ENCODE measurements at regions not wholly inside any gene's neighbourhood (a gene's known extent, or its start where the extent isn't known, plus 50 kb on each side); places are given as distances from the start of the nearest gene placed in this dataset.

- no peaks in the 10 kb centered on the region for H3K4me1 ChIP-seq (ENCODE audit: control insufficient read depth in 2 of 2, insufficient read depth in 2 of 2, low read length in 2 of 2)
- H3K9me3 ChIP-seq (ENCODE audit: control insufficient read depth in 2 of 2, insufficient read depth in 1 of 2, low read length in 1 of 2): no peaks in the 10 kb centered on the region
- WGBS: 52% methylated on average over 5 of the region's 5 CpGs
- DNase-seq (ENCODE audit: low read depth in 6 of 9, low spot score in 9 of 9): peak in 1 of 9 donors; percentile 2
- no peaks in the 10 kb centered on the region for H3K36me3 ChIP-seq (ENCODE audit: control insufficient read depth in 2 of 2, insufficient read depth in 2 of 2, low read length in 1 of 2)
- H3K4me3 ChIP-seq (ENCODE audit: low read length in 2 of 2): no peak overlapping the region
- no peaks in the 10 kb centered on the region for H3K27me3 ChIP-seq (ENCODE audit: control insufficient read depth in 2 of 2, insufficient read depth in 1 of 2, low read length in 1 of 2)
- no peak overlapping the region for H3K27ac ChIP-seq (ENCODE audit: low read depth in 1 of 2, low read length in 1 of 2)
Measured at GRCh38 chr17:72407336-72407909, 286.6 kb downstream of the SOX9 start.

- WGBS: 95% methylated on average over 4 of the region's 4 CpGs
- no peaks in the 10 kb centered on the region for H3K36me3 ChIP-seq (ENCODE audit: control insufficient read depth in 2 of 2, insufficient read depth in 2 of 2, low read length in 1 of 2)
- no peaks in the 10 kb centered on the region for H3K4me1 ChIP-seq (ENCODE audit: control insufficient read depth in 2 of 2, insufficient read depth in 2 of 2, low read length in 2 of 2)
- H3K9me3 ChIP-seq (ENCODE audit: control insufficient read depth in 2 of 2, insufficient read depth in 1 of 2, low read length in 1 of 2): no peaks in the 10 kb centered on the region
- no peak overlapping the region for H3K27ac ChIP-seq (ENCODE audit: low read depth in 1 of 2, low read length in 1 of 2)
- H3K27me3 ChIP-seq (ENCODE audit: control insufficient read depth in 2 of 2, insufficient read depth in 1 of 2, low read length in 1 of 2): no peaks in the 10 kb centered on the region
- H3K4me3 ChIP-seq (ENCODE audit: low read length in 2 of 2): no peak overlapping the region
- no peak for DNase-seq (ENCODE audit: low read depth in 6 of 9, low spot score in 9 of 9)
Measured at GRCh38 chr17:72407931-72408330, 287.1 kb downstream of the SOX9 start.

GRCh38 chr17:72408641-72409040 is 287.8 kb downstream of the SOX9 start:
- 85% methylated on average over 5 of the region's 5 CpGs for WGBS
- H3K27ac ChIP-seq (ENCODE audit: low read depth in 1 of 2, low read length in 1 of 2): no peak overlapping the region
- no peaks in the 10 kb centered on the region for H3K27me3 ChIP-seq (ENCODE audit: control insufficient read depth in 2 of 2, insufficient read depth in 1 of 2, low read length in 1 of 2)
- H3K9me3 ChIP-seq (ENCODE audit: control insufficient read depth in 2 of 2, insufficient read depth in 1 of 2, low read length in 1 of 2): peaks cover 0 to 4% of the 10 kb centered on the region in 2 donors
- H3K36me3 ChIP-seq (ENCODE audit: control insufficient read depth in 2 of 2, insufficient read depth in 2 of 2, low read length in 1 of 2): no peaks in the 10 kb centered on the region
- no peak overlapping the region for H3K4me3 ChIP-seq (ENCODE audit: low read length in 2 of 2)
- H3K4me1 ChIP-seq (ENCODE audit: control insufficient read depth in 2 of 2, insufficient read depth in 2 of 2, low read length in 2 of 2): no peaks in the 10 kb centered on the region
- DNase-seq (ENCODE audit: low read depth in 6 of 9, low spot score in 9 of 9): no peak

GRCh38 chr17:72409405-72410002 is 288.7 kb downstream of the SOX9 start:
- Histone ChIP-seq H3K27me3 (ENCODE audit: control insufficient read depth in 2 of 2, insufficient read depth in 1 of 2, low read length in 1 of 2) (no peaks in the 10 kb centered on the region), H3K27ac (ENCODE audit: low read depth in 1 of 2, low read length in 1 of 2) (no peak overlapping the region), H3K9me3 (ENCODE audit: control insufficient read depth in 2 of 2, insufficient read depth in 1 of 2, low read length in 1 of 2) (peaks cover 0 to 4% of the 10 kb centered on the region in 2 donors), H3K4me1 (ENCODE audit: control insufficient read depth in 2 of 2, insufficient read depth in 2 of 2, low read length in 2 of 2) (no peaks in the 10 kb centered on the region), H3K4me3 (ENCODE audit: low read length in 2 of 2) (no peak overlapping the region), H3K36me3 (ENCODE audit: control insufficient read depth in 2 of 2, insufficient read depth in 2 of 2, low read length in 1 of 2) (no peaks in the 10 kb centered on the region)
- no peak for DNase-seq (ENCODE audit: low read depth in 6 of 9, low spot score in 9 of 9)
- WGBS: 88% methylated on average over 2 of the region's 2 CpGs

- H3K4me3 ChIP-seq (ENCODE audit: low read length in 2 of 2): no peak overlapping the region
- peaks cover 0 to 7% of the 10 kb centered on the region in 2 donors for H3K9me3 ChIP-seq (ENCODE audit: control insufficient read depth in 2 of 2, insufficient read depth in 1 of 2, low read length in 1 of 2)
- H3K36me3 ChIP-seq (ENCODE audit: control insufficient read depth in 2 of 2, insufficient read depth in 2 of 2, low read length in 1 of 2): no peaks in the 10 kb centered on the region
- H3K27ac ChIP-seq (ENCODE audit: low read depth in 1 of 2, low read length in 1 of 2): no peak overlapping the region
- DNase-seq (ENCODE audit: low read depth in 6 of 9, low spot score in 9 of 9): no peak
- no peaks in the 10 kb centered on the region for H3K27me3 ChIP-seq (ENCODE audit: control insufficient read depth in 2 of 2, insufficient read depth in 1 of 2, low read length in 1 of 2)
- no peaks in the 10 kb centered on the region for H3K4me1 ChIP-seq (ENCODE audit: control insufficient read depth in 2 of 2, insufficient read depth in 2 of 2, low read length in 2 of 2)
- WGBS: 77% methylated on average over 6 of the region's 6 CpGs
Measured at GRCh38 chr17:72411124-72411563, 290.3 kb downstream of the SOX9 start.

GRCh38 chr17:72412650-72413076 is 291.8 kb downstream of the SOX9 start:
- Histone ChIP-seq H3K27ac (ENCODE audit: low read depth in 1 of 2, low read length in 1 of 2) (no peak overlapping the region), H3K4me1 (ENCODE audit: control insufficient read depth in 2 of 2, insufficient read depth in 2 of 2, low read length in 2 of 2) (no peaks in the 10 kb centered on the region)
- DNase-seq (ENCODE audit: low read depth in 6 of 9, low spot score in 9 of 9): no peak

GRCh38 chr17:72413077-72414031 is 292.5 kb downstream of the SOX9 start:
- no peak overlapping the region for H3K27ac ChIP-seq (ENCODE audit: low read depth in 1 of 2, low read length in 1 of 2)
- no peak for DNase-seq (ENCODE audit: low read depth in 6 of 9, low spot score in 9 of 9)
- no peaks in the 10 kb centered on the region for H3K4me1 ChIP-seq (ENCODE audit: control insufficient read depth in 2 of 2, insufficient read depth in 2 of 2, low read length in 2 of 2)
- no peaks in the 10 kb centered on the region for H3K27me3 ChIP-seq (ENCODE audit: control insufficient read depth in 2 of 2, insufficient read depth in 1 of 2, low read length in 1 of 2)
- no peak overlapping the region for H3K4me3 ChIP-seq (ENCODE audit: low read length in 2 of 2)
- 94% methylated on average over 23 of the region's 23 CpGs for WGBS
- peaks cover 0 to 13% of the 10 kb centered on the region in 2 donors for H3K9me3 ChIP-seq (ENCODE audit: control insufficient read depth in 2 of 2, insufficient read depth in 1 of 2, low read length in 1 of 2)
- no peaks in the 10 kb centered on the region for H3K36me3 ChIP-seq (ENCODE audit: control insufficient read depth in 2 of 2, insufficient read depth in 2 of 2, low read length in 1 of 2)

More at GRCh38 chr17:72412650-72413076, 291.8 kb downstream of the SOX9 start:
- peaks cover 0 to 7% of the 10 kb centered on the region in 2 donors for H3K9me3 ChIP-seq (ENCODE audit: control insufficient read depth in 2 of 2, insufficient read depth in 1 of 2, low read length in 1 of 2)
- no peaks in the 10 kb centered on the region for H3K36me3 ChIP-seq (ENCODE audit: control insufficient read depth in 2 of 2, insufficient read depth in 2 of 2, low read length in 1 of 2)
- WGBS: 76% methylated on average over 5 of the region's 5 CpGs
- no peak overlapping the region for H3K4me3 ChIP-seq (ENCODE audit: low read length in 2 of 2)
- H3K27me3 ChIP-seq (ENCODE audit: control insufficient read depth in 2 of 2, insufficient read depth in 1 of 2, low read length in 1 of 2): no peaks in the 10 kb centered on the region

- no peaks in the 10 kb centered on the region for H3K27me3 ChIP-seq (ENCODE audit: control insufficient read depth in 2 of 2, insufficient read depth in 1 of 2, low read length in 1 of 2)
- WGBS: 90% methylated on average over 5 of the region's 5 CpGs
- no peaks in the 10 kb centered on the region for H3K36me3 ChIP-seq (ENCODE audit: control insufficient read depth in 2 of 2, insufficient read depth in 2 of 2, low read length in 1 of 2)
- peaks cover 0 to 13% of the 10 kb centered on the region in 2 donors for H3K9me3 ChIP-seq (ENCODE audit: control insufficient read depth in 2 of 2, insufficient read depth in 1 of 2, low read length in 1 of 2)
- H3K27ac ChIP-seq (ENCODE audit: low read depth in 1 of 2, low read length in 1 of 2): no peak overlapping the region
- no peaks in the 10 kb centered on the region for H3K4me1 ChIP-seq (ENCODE audit: control insufficient read depth in 2 of 2, insufficient read depth in 2 of 2, low read length in 2 of 2)
- DNase-seq (ENCODE audit: low read depth in 6 of 9, low spot score in 9 of 9): no peak
- no peak overlapping the region for H3K4me3 ChIP-seq (ENCODE audit: low read length in 2 of 2)
Measured at GRCh38 chr17:72414032-72414396, 293.2 kb downstream of the SOX9 start.

Data from thymus (tissue), 11 donors.